H1 (cell line): ENCODE measurements at regions not wholly inside any gene's neighbourhood (a gene's known extent, or its start where the extent isn't known, plus 50 kb on each side); places are given as distances from the start of the nearest gene placed in this dataset.

Source experiments
- CTCF ChIA-PET: fragments of 300-600 bp; sonication (Branson Sonifier 250); formaldehyde crosslinking; loops from one replicate; lab custom pipeline; 2021; ENCODE audit not compliant: partially characterized antibody; lab: Charles Lee
- POLR2A ChIA-PET: fragments of 300-600 bp; sonication (Branson Sonifier 250); formaldehyde crosslinking; loops from one replicate; lab custom pipeline; 2021; ENCODE audit warnings: inconsistent platforms; ENCODE audit not compliant: partially characterized antibody; lab: Charles Lee
- DNase-seq, 2 experiments: peaks; one replicate each; pipeline versions ENCODE4 v3.0.0 to v3.0.0-alpha.2; 2010 to 2022; ENCODE audit warnings: low spot score in 2 of 2, low read depth in 1 of 2, mixed read lengths in 1 of 2
- FAIRE-seq: peaks from 2 replicates; lab custom pipeline; 2011; peaks lifted over from hg19 to GRCh38; lab: Jason Lieb, UNC
- H2AFZ ChIP-seq: 2 replicates; pipeline ENCODE4 v1.8.1; 2012; ENCODE audit warnings: low read length, inconsistent platforms
- H2AK5ac ChIP-seq: 2 replicates; pipeline ENCODE4 v1.6.1; 2013; ENCODE audit warnings: low read depth, low read length
- H2BK120ac ChIP-seq: replicated peaks from 2 replicates; pipeline ENCODE3; 2013; ENCODE audit warnings: low read depth, low read length, inconsistent platforms
- H2BK12ac ChIP-seq: 2 replicates; pipeline ENCODE4 v1.6.1; 2013; ENCODE audit warnings: low read depth, low read length
- H2BK15ac ChIP-seq: 2 replicates; pipeline ENCODE4 v1.6.1; 2013; ENCODE audit warnings: low read length
- H2BK20ac ChIP-seq: 2 replicates; pipeline ENCODE4 v1.6.1; 2013; ENCODE audit warnings: low read length
- H2BK5ac ChIP-seq: 2 replicates; pipeline ENCODE4 v1.6.1; 2013; ENCODE audit warnings: low read depth, low read length
- H3K14ac ChIP-seq: 2 replicates; pipeline ENCODE4 v1.6.1; 2013; ENCODE audit warnings: inconsistent platforms; ENCODE audit not compliant: insufficient read length
- H3K18ac ChIP-seq: 2 replicates; pipeline ENCODE4 v1.6.1; 2013; ENCODE audit warnings: low read length; ENCODE audit errors: extremely low read depth
- H3K23ac ChIP-seq: 2 replicates; pipeline ENCODE4 v1.6.1; 2013; ENCODE audit warnings: inconsistent platforms; ENCODE audit not compliant: insufficient read length
- H3K23me2 ChIP-seq: 2 replicates; pipeline ENCODE4 v1.6.1; 2013; ENCODE audit warnings: low read depth, low read length
- H3K27ac ChIP-seq: 2 replicates; pipeline ENCODE4 v1.6.1; 2011; ENCODE audit warnings: low read depth, low read length, inconsistent platforms
- H3K27me3 ChIP-seq, 4 experiments: replicated peaks in 1 of 4; 1 replicate in 1 of 4; 2 replicates in 3 of 4; pipeline versions ENCODE4 v1.6.1 to v1.8.1; 2011 to 2013; ENCODE audit warnings: low read length in 3 of 4, mild to moderate bottlenecking in 3 of 4, inconsistent platforms in 2 of 4, mixed read lengths in 2 of 4, moderate library complexity in 1 of 4; ENCODE audit not compliant: control insufficient read depth in 3 of 4, insufficient read depth in 3 of 4; ENCODE audit errors: extremely low read depth in 1 of 4
- H3K36me3 ChIP-seq, 4 experiments: 2 replicates each; pipeline versions ENCODE4 v1.6.1 to v1.8.1; 2011 to 2013; ENCODE audit warnings: mild to moderate bottlenecking in 4 of 4, low read length in 3 of 4, moderate library complexity in 2 of 4, control low read depth in 1 of 4, inconsistent platforms in 1 of 4; ENCODE audit not compliant: insufficient read depth in 4 of 4, control insufficient read depth in 2 of 4
- H3K4ac ChIP-seq: replicated peaks from 2 replicates; pipeline ENCODE3; 2013; ENCODE audit warnings: low read length, low read depth, mixed read lengths, inconsistent platforms; ENCODE audit not compliant: insufficient read length
- H3K4me1 ChIP-seq, 4 experiments: replicated peaks in 1 of 4; 1 replicate in 1 of 4; 2 replicates in 3 of 4; pipeline versions ENCODE4 v1.6.1 to v1.8.1; 2011 to 2013; ENCODE audit warnings: low read length in 3 of 4, inconsistent platforms in 2 of 4, mixed read lengths in 1 of 4; ENCODE audit not compliant: insufficient read depth in 4 of 4, control insufficient read depth in 3 of 4
- H3K4me2 ChIP-seq, 2 experiments: 2 replicates each; pipeline versions ENCODE4 v1.6.1 to v1.8.1; 2011 to 2013; ENCODE audit warnings: low read depth in 2 of 2, low read length in 2 of 2, control low read depth in 1 of 2, inconsistent platforms in 1 of 2, mild to moderate bottlenecking in 1 of 2; ENCODE audit not compliant: insufficient read depth in 1 of 2
- H3K4me3 ChIP-seq, 4 experiments: fragments of 200-600, 300-600 bp in 1 of 4; sonication (generic), shearing (Covaris generic), sonication (Bioruptor Twin) in 1 of 4; 2 replicates each; pipeline versions ENCODE4 v1.5.1 to v1.8.1; 2011 to 2016; ENCODE audit warnings: low read length in 4 of 4, low read depth in 3 of 4, control low read depth in 2 of 4, inconsistent platforms in 2 of 4, mild to moderate bottlenecking in 2 of 4, mixed read lengths in 1 of 4, moderate library complexity in 1 of 4; ENCODE audit not compliant: insufficient read depth in 2 of 4; ENCODE audit errors: extremely low read depth in 1 of 4
- H3K56ac ChIP-seq: replicated peaks from 2 replicates; pipeline ENCODE3; 2013; ENCODE audit warnings: low read depth, mild to moderate bottlenecking, mixed read lengths, low read length, inconsistent platforms; ENCODE audit not compliant: insufficient read length
- H3K79me1 ChIP-seq: 2 replicates; pipeline ENCODE4 v1.6.1; 2013; ENCODE audit warnings: low read depth, low read length, control low read depth
- H3K79me2 ChIP-seq, 2 experiments: 2 replicates each; pipeline versions ENCODE4 v1.6.1 to v1.8.1; 2012 to 2013; ENCODE audit warnings: low read length in 2 of 2, mild to moderate bottlenecking in 2 of 2, inconsistent platforms in 1 of 2; ENCODE audit not compliant: insufficient read depth in 2 of 2, control insufficient read depth in 1 of 2
- H3K9ac ChIP-seq, 4 experiments: replicated peaks in 1 of 4; 1 replicate in 1 of 4; 2 replicates in 3 of 4; pipeline versions ENCODE4 v1.6.1 to v1.8.1; 2011 to 2013; ENCODE audit warnings: low read depth in 3 of 4, low read length in 3 of 4, control low read depth in 2 of 4, mild to moderate bottlenecking in 2 of 4, moderate library complexity in 2 of 4, inconsistent platforms in 1 of 4; ENCODE audit errors: extremely low read depth in 1 of 4
- H3K9me3 ChIP-seq, 2 experiments: 2 replicates each; pipeline versions ENCODE4 v1.6.1 to v1.8.1; 2012 to 2013; ENCODE audit warnings: mild to moderate bottlenecking in 2 of 2, moderate library complexity in 2 of 2, control low read depth in 1 of 2, inconsistent platforms in 1 of 2, low read depth in 1 of 2, low read length in 1 of 2, mixed read lengths in 1 of 2; ENCODE audit not compliant: insufficient read depth in 2 of 2
- H4K20me1 ChIP-seq, 2 experiments: replicated peaks in 1 of 2; 2 replicates each; pipeline versions ENCODE3 to v1.8.1; 2011 to 2013; ENCODE audit warnings: inconsistent platforms in 2 of 2, low read length in 2 of 2, mild to moderate bottlenecking in 1 of 2; ENCODE audit not compliant: insufficient read depth in 2 of 2, control insufficient read depth in 1 of 2
- H4K5ac ChIP-seq: 2 replicates; pipeline ENCODE4 v1.6.1; 2013; ENCODE audit warnings: low read length, low read depth, mixed read lengths, inconsistent platforms; ENCODE audit not compliant: insufficient read length
- H4K8ac ChIP-seq: 2 replicates; pipeline ENCODE4 v1.8.0; 2013; ENCODE audit warnings: mild to moderate bottlenecking, moderate library complexity, low read length, inconsistent platforms; ENCODE audit not compliant: insufficient read depth; ENCODE audit errors: extremely low read depth
- H4K91ac ChIP-seq: replicated peaks from 2 replicates; pipeline ENCODE3; 2013; ENCODE audit warnings: low read length, mixed read lengths, inconsistent platforms; ENCODE audit not compliant: insufficient read length
- EP300 ChIP-seq, 2 experiments: IDR thresholded peaks; 1 replicate in 1 of 2; 2 replicates in 1 of 2; pipeline ENCODE4 v1.6.1; 2011 to 2012; ENCODE audit warnings: low read depth in 2 of 2, low read length in 2 of 2, mild to moderate bottlenecking in 2 of 2, borderline replicate concordance in 1 of 2, inconsistent platforms in 1 of 2, moderate library complexity in 1 of 2
- EZH2 ChIP-seq: fragments of 200-600 bp; sonication (generic); IDR thresholded peaks from 2 replicates; pipeline ENCODE4 v1.7.1; 2012; ENCODE audit warnings: low read depth, mild to moderate bottlenecking, moderate library complexity, low read length, inconsistent platforms; ENCODE audit not compliant: severe bottlenecking
- HDAC2 ChIP-seq, 2 experiments: fragments of 300-600 bp in 1 of 2; sonication (generic) in 1 of 2; IDR thresholded peaks; 2 replicates each; pipeline ENCODE4 v1.6.1; 2011 to 2012; ENCODE audit warnings: low read depth in 2 of 2, low read length in 2 of 2, mild to moderate bottlenecking in 2 of 2, moderate library complexity in 2 of 2, borderline replicate concordance in 1 of 2, inconsistent platforms in 1 of 2
- KDM4A ChIP-seq: IDR thresholded peaks from one replicate; pipeline ENCODE4 v1.7.1; 2012; ENCODE audit warnings: low read depth, mild to moderate bottlenecking, moderate library complexity, low read length, inconsistent platforms; ENCODE audit not compliant: severe bottlenecking
- POLR2AphosphoS5 ChIP-seq: IDR thresholded peaks from 2 replicates; pipeline ENCODE4 v1.6.1; 2011; ENCODE audit warnings: low read depth, low read length
- RNF2 ChIP-seq: fragments of 200-900, 300-1000 bp; sonication (generic); IDR thresholded peaks from 2 replicates; pipeline ENCODE4 v1.7.1; 2016; ENCODE audit warnings: borderline replicate concordance, low read depth, mild to moderate bottlenecking, antibody characterized with exemption, low read length; ENCODE audit not compliant: poor library complexity, severe bottlenecking; ENCODE audit errors: missing control alignments
- WGBS, 2 experiments: shearing (Covaris generic) in 1 of 2; methylation state at CpG; one replicate each; pipeline versions ENCODE4 v1.1.6 to v1.1.7; 2013 to 2015; ENCODE audit warnings: low lambda C conversion rate in 2 of 2, mixed read lengths in 2 of 2, inconsistent platforms in 1 of 2, low coverage in 1 of 2, missing lambda C conversion rate in 1 of 2; ENCODE audit not compliant: insufficient replicate concordance in 2 of 2, insufficient coverage in 1 of 2, insufficient read length in 1 of 2; ENCODE audit errors: extremely low coverage in 1 of 2, missing lambda C conversion rate in 1 of 2; 5-methylcytosine and 5-hydroxymethylcytosine counted together

GRCh38 chr4:28916585-28916984 lies 1803.6 kb upstream of the PCDH7 start:
- no peak overlapping the region for H4K91ac ChIP-seq
- CTCF ChIA-PET: no interaction called here
- DNase-seq: no peak
- H3K36me3 ChIP-seq: no peaks in the 10 kb centered on the region
- no peak overlapping the region for H3K23ac ChIP-seq
- H3K4me1 ChIP-seq: no peaks in the 10 kb centered on the region
- H4K5ac ChIP-seq: no peak overlapping the region
- H4K20me1 ChIP-seq: no peaks in the 10 kb centered on the region
- WGBS, 2 experiments: 94% methylated on average over 2 of the region's 2 CpGs; no CpG with 5 or more reads in 1 of the 2 experiments
- H2BK120ac ChIP-seq: no peak overlapping the region
- no peak overlapping the region for H2BK20ac ChIP-seq
- TF ChIP-seq EP300 (IDR thresholded peaks at IDR 0.05; ENCODE audit: borderline replicate concordance in 1 of 2, low read depth in 2 of 2, low read length in 2 of 2) (no peak), HDAC2 (IDR thresholded peaks at IDR 0.05; ENCODE audit: borderline replicate concordance in 1 of 2, low read depth in 2 of 2, low read length in 2 of 2) (no peak), KDM4A (no peak), EZH2 (no peak), RNF2 (no peak), POLR2AphosphoS5 (no peak)
- TF ChIP-seq, all 59 proteins: peak for 0
- no peak overlapping the region for H3K4ac ChIP-seq
- H3K27ac ChIP-seq: no peak overlapping the region
- POLR2A ChIA-PET: no interaction called here
- no peak overlapping the region for H2AFZ ChIP-seq
- FAIRE-seq: no peak
- H4K8ac ChIP-seq: no peak overlapping the region
- no peak overlapping the region for H2BK5ac ChIP-seq
- H3K79me2 ChIP-seq: no peaks in the 10 kb centered on the region
- no peak overlapping the region for H2BK12ac ChIP-seq
- no peak overlapping the region for H3K18ac ChIP-seq
- H3K79me1 ChIP-seq: no peaks in the 10 kb centered on the region
- H2AK5ac ChIP-seq: no peak overlapping the region
- H3K23me2 ChIP-seq: no peaks in the 10 kb centered on the region
- no peak overlapping the region for H3K9ac ChIP-seq
- no peak overlapping the region for H3K4me2 ChIP-seq
- no peak overlapping the region for H3K14ac ChIP-seq
- no peaks in the 10 kb centered on the region for H3K9me3 ChIP-seq
- no peak overlapping the region for H3K56ac ChIP-seq
- no peak overlapping the region for H2BK15ac ChIP-seq
- peaks cover 0 to under 1% (median 0%) of the 10 kb centered on the region in 4 experiments; a peak in 1 of 7 replicates for H3K27me3 ChIP-seq
- H3K4me3 ChIP-seq: no peak overlapping the region
